Suprapubic skin (tissue), 4 donors: ENCODE measurements at regions not wholly inside any gene's neighbourhood (a gene's known extent, or its start where the extent isn't known, plus 50 kb on each side); places are given as distances from the start of the nearest gene placed in this dataset.

Experiments used
- CTCF ChIP-seq, 2 donors: fragments of 200-600 bp in 1 of 2; fragments of 450-650 bp in 1 of 2; sonication (generic) in 1 of 2; IDR thresholded peaks; one replicate each; pipeline ENCODE4 v1.5.1; 2016 to 2019; ENCODE audit warnings: antibody characterized with exemption in 2 of 2, mild to moderate bottlenecking in 1 of 2, moderate library complexity in 1 of 2
- EP300 ChIP-seq: sonication (generic); formaldehyde crosslinking; IDR thresholded peaks from one replicate; pipeline ENCODE4 v1.6.1; 2017; ENCODE audit warnings: antibody characterized with exemption
- POLR2A ChIP-seq, 2 donors: fragments of 450-650 bp; IDR thresholded peaks; one replicate each; pipeline ENCODE4 v1.6.1; 2017; ENCODE audit warnings: antibody characterized with exemption in 2 of 2, mild to moderate bottlenecking in 2 of 2, moderate library complexity in 2 of 2
- POLR2AphosphoS5 ChIP-seq, 3 donors: sonication (generic); formaldehyde crosslinking; IDR thresholded peaks; one replicate each; pipeline ENCODE4 v1.6.1; 2017; ENCODE audit warnings: antibody characterized with exemption in 3 of 3

DNA sequence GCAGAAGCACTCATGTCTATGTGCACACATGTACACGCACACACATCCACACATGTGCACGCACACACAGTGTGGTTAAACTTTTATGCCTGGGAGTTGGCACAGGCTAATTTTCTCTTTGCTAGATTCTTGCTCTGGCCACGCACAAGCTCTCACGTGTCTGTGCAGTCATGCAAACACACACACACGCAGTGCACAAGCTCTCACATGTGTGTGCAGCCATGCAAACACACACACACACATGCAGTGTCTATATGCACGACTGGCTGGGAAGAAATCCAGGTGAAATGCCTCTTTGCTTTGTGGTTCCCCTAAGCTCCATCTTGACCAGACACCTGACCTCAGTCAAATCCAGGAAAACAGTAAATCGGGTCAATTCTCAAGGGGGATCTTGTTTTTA, 138.0 kb downstream of the SHOX start:
- TF ChIP-seq CTCF (IDR thresholded peaks at IDR 0.05) (no peak), POLR2A (IDR thresholded peaks at IDR 0.05) (no peak), EP300 (no peak), POLR2AphosphoS5 (IDR thresholded peaks at IDR 0.05) (no peak)
